ENCODE measurements at regions not wholly inside any gene's neighbourhood (a gene's known extent, or its start where the extent isn't known, plus 50 kb on each side); places are given as distances from the start of the nearest gene placed in this dataset.

- no peak overlapping the region for H3K27ac ChIP-seq (ENCODE audit: insufficient read depth, low read depth, low read length)
Measured at GRCh38 chr10:3445648-3446047, 273.1 kb upstream of the PITRM1 start.

GRCh38 chr10:3442451-3442990 is 269.9 kb upstream of the PITRM1 start:
- FAIRE-seq (no peak), DNase-seq (ENCODE audit: low read depth, low spot score) (no peak)
- H3K9ac ChIP-seq (replicated peaks; ENCODE audit: extremely low read depth, insufficient read depth, low read length): no peak overlapping the region
- dilution Hi-C loops (cut with MboI; ENCODE audit: extremely low pct_ligation_motif_present, low sequenced_read_pairs): no loop called here
- H3K27ac ChIP-seq (ENCODE audit: insufficient read depth, low read depth, low read length): no peak overlapping the region
- no peak for TF ChIP-seq POLR2A (IDR thresholded peaks at IDR 0.05; ENCODE audit: low read depth, low read length)
- no peak for TF ChIP-seq JUN (IDR thresholded peaks at IDR 0.05; ENCODE audit: borderline replicate concordance, insufficient read depth, insufficient read length, low read depth)
- TF ChIP-seq MAX (IDR thresholded peaks at IDR 0.05; ENCODE audit: insufficient read depth, insufficient read length): no peak
- TF ChIP-seq FOS (IDR thresholded peaks at IDR 0.05; ENCODE audit: borderline replicate concordance, insufficient read depth, low read length): no peak
- no peak for TF ChIP-seq MYC (IDR thresholded peaks at IDR 0.05; ENCODE audit: low read depth, low read length)
- TF ChIP-seq POLR2AphosphoS5 (IDR thresholded peaks at IDR 0.05; ENCODE audit: insufficient read depth, low read depth, low read length): no peak
- TF ChIP-seq EZH2 (IDR thresholded peaks at IDR 0.05; ENCODE audit: borderline replicate concordance, low read depth, low read length, severe bottlenecking): no peak
- no peak for TF ChIP-seq GATA2 (IDR thresholded peaks at IDR 0.05; ENCODE audit: insufficient read depth, insufficient read length, low read depth, low read length)
- no peak for TF ChIP-seq CTCF (IDR thresholded peaks at IDR 0.05; ENCODE audit: extremely low read depth in 1 of 2, insufficient read depth in 1 of 2, low read depth in 1 of 2, low read length in 2 of 2)
- intact Hi-C loops (cut with micrococcal nuclease): no loop called here
- BruUV-seq (replicated peaks): no TSS peak
- no peaks in the 10 kb centered on the region for H3K27me3 ChIP-seq (ENCODE audit: control insufficient read depth in 2 of 2, insufficient read depth in 2 of 2, low read length in 2 of 2)
- no peak overlapping the region for H3K4me3 ChIP-seq (replicated peaks in 1 of 3; ENCODE audit: insufficient read depth in 1 of 3, low read depth in 1 of 3, low read length in 3 of 3)
- no peak overlapping the region for H2AFZ ChIP-seq (ENCODE audit: low read depth, low read length)
- POLR2A ChIA-PET: no interaction called here
- CTCF ChIA-PET: no interaction called here
- no peaks in the 10 kb centered on the region for H3K9me3 ChIP-seq (replicated peaks; ENCODE audit: control insufficient read depth, insufficient read depth, low read length)
- no peaks in the 10 kb centered on the region for H3K4me1 ChIP-seq (ENCODE audit: control insufficient read depth, extremely low read depth, insufficient read depth, low read length)
- H3K36me3 ChIP-seq (ENCODE audit: control insufficient read depth in 2 of 2, extremely low read depth in 1 of 2, insufficient read depth in 2 of 2, low read length in 2 of 2): no peaks in the 10 kb centered on the region
- H4K20me1 ChIP-seq (replicated peaks; ENCODE audit: control insufficient read depth, extremely low read depth, insufficient read depth, low read length): no peaks in the 10 kb centered on the region
- no peaks in the 10 kb centered on the region for H3K79me2 ChIP-seq (ENCODE audit: control insufficient read depth, insufficient read depth, low read length)
- H3K4me2 ChIP-seq (ENCODE audit: insufficient read depth, low read length): no peak overlapping the region
- H3K9me1 ChIP-seq (replicated peaks; ENCODE audit: control insufficient read depth, extremely low read depth, insufficient read depth, low read length): no peaks in the 10 kb centered on the region

More at GRCh38 chr10:3445648-3446047, 273.1 kb upstream of the PITRM1 start:
- Histone ChIP-seq H3K36me3 (ENCODE audit: control insufficient read depth in 2 of 2, extremely low read depth in 1 of 2, insufficient read depth in 2 of 2, low read length in 2 of 2) (no peaks in the 10 kb centered on the region), H3K79me2 (ENCODE audit: control insufficient read depth, insufficient read depth, low read length) (no peaks in the 10 kb centered on the region), H3K4me1 (ENCODE audit: control insufficient read depth, extremely low read depth, insufficient read depth, low read length) (no peaks in the 10 kb centered on the region), H3K4me2 (ENCODE audit: insufficient read depth, low read length) (no peak overlapping the region), H3K9me1 (replicated peaks; ENCODE audit: control insufficient read depth, extremely low read depth, insufficient read depth, low read length) (no peaks in the 10 kb centered on the region), H3K9ac (replicated peaks; ENCODE audit: extremely low read depth, insufficient read depth, low read length) (no peak overlapping the region), H3K4me3 (replicated peaks in 1 of 3; ENCODE audit: insufficient read depth in 1 of 3, low read depth in 1 of 3, low read length in 3 of 3) (no peak overlapping the region), H3K27me3 (ENCODE audit: control insufficient read depth in 2 of 2, insufficient read depth in 2 of 2, low read length in 2 of 2) (no peaks in the 10 kb centered on the region), H3K9me3 (replicated peaks; ENCODE audit: control insufficient read depth, insufficient read depth, low read length) (no peaks in the 10 kb centered on the region), H2AFZ (ENCODE audit: low read depth, low read length) (no peak overlapping the region), H4K20me1 (replicated peaks; ENCODE audit: control insufficient read depth, extremely low read depth, insufficient read depth, low read length) (no peaks in the 10 kb centered on the region)
- no TSS peak for BruUV-seq (replicated peaks)
- no peak for TF ChIP-seq POLR2AphosphoS5 (IDR thresholded peaks at IDR 0.05; ENCODE audit: insufficient read depth, low read depth, low read length)
- intact Hi-C loops (cut with micrococcal nuclease) (no loop called here), dilution Hi-C loops (cut with MboI; ENCODE audit: extremely low pct_ligation_motif_present, low sequenced_read_pairs) (no loop called here)
- DNase-seq (ENCODE audit: low read depth, low spot score): no peak
- POLR2A ChIA-PET: no interaction called here
- CTCF ChIA-PET: no interaction called here
- FAIRE-seq: no peak
